ENCODE measurements at regions not wholly inside any gene's neighbourhood (a gene's known extent, or its start where the extent isn't known, plus 50 kb on each side); places are given as distances from the start of the nearest gene placed in this dataset.
"Not testable (repeated sequence)": the region's sequence is repeated elsewhere in the genome, so short reads cannot be mapped to it uniquely, and the experiment has no call there.

DNA sequence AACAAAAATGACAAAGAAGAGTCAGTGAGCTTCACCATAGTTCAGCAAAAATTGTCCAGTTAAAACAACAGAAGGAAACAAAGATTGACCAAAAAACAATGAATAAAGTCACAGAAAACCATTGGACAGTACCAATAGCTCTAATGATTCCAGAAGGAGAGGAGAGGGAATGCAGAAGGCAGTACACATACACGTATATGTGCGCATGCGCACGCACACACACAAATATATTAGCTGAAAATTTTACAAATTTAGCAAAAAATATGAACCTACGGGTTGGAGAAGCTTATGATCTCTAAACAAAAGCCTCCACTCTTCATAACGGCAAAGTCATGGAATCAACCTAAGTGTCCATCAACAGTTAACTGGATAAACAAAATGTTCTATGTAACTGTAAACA is 120.3 kb upstream of the MON1B start:
- no peak for DNase-seq

DNA sequence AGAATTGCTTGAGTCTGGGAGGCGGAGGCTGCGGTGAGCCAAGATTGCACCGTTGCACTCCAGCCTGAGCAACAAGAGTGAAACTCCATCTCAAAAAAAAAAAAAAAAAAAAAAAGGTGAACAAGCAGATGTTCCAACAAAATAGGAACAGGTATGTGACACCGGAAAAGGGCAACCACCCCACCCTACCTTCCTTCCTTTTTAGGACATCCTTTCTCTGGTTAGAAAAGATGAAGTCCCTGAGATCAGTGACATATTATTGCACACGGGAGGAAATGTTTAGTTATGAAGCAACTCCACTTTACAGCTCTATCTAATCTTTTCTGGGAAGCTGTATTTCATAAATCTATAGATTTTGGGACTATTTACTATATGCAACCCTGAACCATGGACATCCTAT is 114.2 kb upstream of the MON1B start:
- DNase-seq, result no peak

DNA sequence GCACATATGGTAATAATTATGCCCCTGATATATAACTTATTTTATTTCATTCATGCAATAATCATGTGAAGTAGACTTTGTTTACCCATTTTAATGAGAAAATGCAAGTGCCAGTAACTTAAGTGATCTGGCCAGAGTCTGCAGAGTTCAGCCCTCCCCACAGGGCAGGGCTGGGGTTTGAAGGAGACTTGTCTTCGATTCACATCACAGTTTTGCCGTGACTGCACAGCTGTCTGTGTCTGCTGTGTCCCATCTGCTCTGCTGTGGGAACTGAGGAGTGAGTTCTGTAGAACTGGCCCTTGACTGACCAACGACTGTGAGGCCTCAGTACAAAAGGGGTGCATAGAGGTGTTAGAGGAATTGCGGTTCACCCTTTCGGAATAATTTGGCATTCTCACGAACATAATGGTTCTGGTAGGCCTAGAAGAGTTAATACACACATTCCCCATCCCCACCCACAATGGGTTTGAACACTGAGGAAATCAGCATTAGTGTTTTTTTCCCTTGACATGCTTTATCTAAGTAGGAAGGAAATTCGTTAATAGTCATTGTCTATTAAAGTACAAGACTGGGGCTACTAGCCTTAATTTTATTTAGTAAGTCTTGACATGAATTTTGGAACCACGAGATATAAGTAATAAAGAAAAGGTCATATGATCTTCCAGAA is 113.6 kb upstream of the MON1B start:
- no peak for DNase-seq

DNA sequence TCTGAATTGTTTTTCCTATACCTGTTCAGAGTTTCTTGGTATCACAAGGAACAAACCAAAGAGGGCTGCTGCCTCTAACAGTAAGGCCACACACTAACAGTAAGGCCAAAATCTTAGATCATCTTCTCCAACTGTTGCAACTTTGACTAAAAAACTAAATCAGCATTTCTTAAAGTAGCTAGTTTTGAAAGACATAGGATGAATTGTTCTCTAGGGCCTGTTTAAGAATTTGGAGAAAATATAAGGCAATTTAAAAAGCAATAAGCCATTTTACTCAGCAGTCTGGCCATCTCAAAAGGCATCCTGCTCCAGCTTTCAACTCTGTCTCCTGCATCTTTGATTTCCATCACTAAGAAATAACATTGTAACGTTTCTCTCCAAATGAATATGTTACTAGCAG is 105.0 kb upstream of the MON1B start:
- DNase-seq, result no peak

DNA sequence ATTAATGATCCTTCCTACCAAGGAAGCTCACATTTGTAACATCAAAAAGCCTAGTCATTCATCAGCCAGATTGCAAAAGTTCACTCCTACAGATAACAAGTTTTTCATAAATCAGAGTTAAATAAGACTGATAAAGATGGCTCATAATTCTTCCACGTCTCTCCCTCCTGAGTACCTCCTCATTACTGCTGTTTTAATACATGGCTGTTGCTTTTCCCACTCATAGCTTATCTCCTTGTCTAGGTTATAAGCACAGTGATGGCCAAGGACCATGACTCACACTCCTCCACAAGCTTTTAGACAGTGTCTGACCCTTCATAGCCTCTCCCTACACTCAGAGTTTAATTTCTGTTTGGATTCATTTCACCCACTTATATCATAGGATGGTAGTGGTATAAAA is 100.9 kb upstream of the MON1B start:
- DNase-seq, result no peak

DNA sequence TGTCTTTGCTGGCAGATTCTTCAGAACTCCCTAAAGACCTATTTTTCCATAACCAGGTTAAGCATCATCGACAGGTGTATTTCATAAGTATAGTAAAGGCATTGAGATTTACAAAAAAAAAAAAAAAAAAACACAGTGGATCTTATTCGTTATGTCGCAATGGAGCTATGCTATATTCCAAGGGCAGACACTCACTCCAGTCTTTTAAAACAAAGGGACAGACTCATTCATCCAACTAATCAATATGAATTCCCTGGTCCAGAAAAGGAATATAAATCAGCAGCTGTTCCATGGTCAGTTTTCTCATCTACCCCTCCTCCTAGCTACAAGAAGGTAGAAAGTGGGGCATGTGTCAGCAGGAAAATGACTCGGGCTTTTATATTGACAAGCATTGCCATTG is 97.7 kb upstream of the MON1B start:
- DNase-seq, result no peak

DNA sequence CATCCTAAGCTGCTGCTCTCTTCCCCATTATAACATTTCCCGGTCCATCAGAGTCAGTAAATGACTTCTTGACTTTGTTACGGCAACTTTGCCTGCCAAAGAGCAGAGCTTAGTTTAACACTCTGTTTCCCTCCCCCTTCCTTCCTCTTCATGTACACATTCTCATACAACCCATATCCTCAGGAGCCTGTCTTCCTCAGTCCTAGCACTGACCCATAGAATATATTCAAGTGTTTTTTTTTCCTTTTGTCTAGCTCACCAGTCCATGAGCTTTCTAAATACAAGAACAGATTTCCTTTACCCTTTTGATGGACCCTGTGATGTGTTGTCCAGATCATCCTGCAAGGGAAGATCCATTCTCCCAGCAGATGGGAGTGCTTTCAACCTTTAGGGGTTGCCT is 97.0 kb upstream of the MON1B start:
- DNase-seq, result no peak

DNA sequence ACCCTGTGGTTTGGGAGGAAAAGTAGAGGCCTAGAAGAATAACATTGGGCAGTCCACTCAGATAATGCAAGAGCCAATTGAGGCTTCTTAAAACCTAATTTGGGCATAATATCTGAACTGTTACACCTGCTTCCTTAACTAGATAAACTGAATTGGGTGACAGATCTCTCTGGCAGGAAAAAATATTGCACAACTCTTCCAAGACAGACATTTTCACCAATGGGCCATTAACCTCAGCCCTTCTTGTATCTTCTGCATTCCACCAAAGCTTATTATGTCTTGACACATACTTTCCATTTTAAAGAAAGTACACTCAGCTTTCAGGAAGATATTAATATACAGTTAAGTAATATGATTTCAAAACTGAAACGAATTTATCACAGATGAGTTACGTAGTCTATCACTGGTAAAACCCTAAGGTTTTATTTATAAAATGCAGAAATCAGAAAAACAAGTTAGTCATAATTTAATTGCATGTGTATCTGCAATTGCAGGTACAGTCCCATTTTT is 79.9 kb upstream of the MON1B start:
- no peak for DNase-seq

DNA sequence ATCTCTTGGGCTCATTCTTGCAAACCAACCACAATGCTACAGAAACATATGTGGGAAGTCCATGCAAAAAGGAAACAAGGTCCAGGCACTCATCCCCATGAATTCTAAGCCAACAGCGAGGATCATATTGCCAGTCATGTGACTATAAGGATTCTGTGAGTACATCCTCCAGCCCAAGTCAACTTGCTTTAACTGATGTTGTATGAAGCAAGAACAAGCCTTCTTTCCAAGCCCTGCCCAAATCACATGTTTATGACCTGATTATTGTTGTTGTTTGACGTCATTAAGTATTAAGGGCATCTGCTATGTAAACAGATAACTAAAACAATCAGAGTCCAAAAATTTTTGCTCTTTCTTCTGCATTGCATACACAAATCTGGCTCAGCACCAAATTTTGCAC is 78.2 kb upstream of the MON1B start:
- no peak for DNase-seq

DNA sequence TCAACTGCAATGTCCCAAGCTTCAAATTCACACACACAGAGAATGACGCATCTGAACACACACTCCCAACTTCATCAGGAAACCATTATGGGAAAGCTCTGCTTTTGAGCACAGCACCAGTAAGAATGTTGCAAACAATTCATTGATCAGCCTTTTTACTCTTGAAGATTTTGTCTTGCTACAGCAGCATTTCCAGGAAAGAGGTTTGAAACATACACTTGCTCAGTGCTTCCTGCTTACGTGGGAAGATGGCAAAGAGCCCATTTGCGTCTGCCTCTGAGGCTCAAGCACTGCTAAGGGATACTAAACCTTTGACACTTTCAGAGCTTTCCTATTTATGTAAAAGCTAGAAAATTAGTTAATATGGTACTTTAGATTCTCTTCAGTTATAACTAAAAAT is 77.2 kb upstream of the MON1B start:
- peak; percentile 44 for DNase-seq

DNA sequence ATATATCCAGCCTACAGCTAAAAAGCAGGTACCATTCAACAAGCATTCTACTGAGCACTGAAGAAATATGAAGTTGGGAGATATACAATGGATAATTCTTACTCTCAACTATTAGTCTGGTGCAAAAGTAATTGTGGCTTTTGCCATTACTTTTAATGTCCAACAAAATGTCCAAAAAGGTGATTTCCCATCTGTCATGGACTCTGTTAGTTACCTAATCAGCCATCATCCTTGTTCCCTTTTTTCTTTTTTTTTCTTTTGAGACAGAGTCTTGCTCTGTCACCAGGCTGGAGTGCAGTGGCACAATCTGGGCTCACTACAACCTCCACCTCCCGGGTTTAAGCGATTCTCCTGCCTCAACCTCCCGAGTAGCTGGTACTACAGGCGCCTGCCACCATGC is 76.6 kb upstream of the MON1B start:
- not testable (repeated sequence) for DNase-seq

DNA sequence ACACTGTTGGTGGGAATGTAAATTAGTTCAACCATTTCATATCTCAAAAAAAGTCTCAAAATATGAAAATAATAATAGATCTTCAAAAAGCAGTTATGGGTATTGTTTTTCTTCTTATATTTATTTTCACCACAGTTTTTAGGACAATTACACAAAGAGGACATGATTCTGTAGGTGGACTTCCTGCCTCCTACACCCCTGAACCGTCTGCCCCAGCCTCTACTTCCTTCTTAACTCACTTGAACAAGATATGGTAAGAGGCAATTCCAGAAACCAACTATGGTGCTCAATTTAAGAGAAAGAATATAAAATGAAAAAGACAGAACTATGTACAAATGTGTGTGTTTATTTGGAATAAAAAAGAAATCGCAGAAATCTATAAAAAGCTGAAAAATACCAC is 74.1 kb upstream of the MON1B start:
- DNase-seq, result no peak

DNA sequence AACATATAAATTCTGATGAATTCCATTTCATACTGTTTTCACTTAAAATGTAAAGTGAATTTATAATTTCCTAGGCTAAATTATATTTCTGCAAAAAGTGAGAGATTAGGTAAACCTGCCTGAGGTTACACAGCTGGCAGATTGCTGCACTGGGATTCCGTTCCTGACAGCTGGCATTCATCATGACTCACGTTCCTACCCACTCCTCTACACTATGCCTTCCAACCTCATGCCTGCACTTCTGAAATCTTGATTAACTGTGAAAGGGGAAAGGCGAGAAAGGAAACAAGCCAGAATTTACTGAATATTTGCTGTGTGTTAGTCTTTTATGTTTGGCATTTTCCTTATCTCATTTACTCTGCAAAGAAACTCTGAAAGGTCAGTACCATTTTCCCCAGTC is 73.3 kb upstream of the MON1B start:
- no peak for DNase-seq

DNA sequence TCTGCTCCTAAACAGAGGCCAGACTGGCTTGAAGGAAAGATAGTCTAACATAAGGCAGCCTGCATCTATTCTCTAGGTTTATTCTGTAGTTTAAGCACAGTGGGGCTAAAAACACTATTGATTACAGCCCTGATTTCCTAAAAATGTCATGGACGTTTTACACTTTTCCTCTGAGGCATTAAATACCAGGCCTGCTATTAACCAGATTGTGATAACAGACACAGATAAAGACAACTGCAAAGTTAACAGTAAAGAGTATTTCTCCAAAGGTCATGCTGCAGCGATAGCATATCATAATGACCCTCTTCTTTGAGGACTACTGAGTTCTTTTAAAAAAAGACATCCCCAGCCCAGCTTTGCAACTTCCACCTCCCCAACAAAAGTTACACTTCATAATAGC is 59.6 kb upstream of the MON1B start:
- no peak for DNase-seq

DNA sequence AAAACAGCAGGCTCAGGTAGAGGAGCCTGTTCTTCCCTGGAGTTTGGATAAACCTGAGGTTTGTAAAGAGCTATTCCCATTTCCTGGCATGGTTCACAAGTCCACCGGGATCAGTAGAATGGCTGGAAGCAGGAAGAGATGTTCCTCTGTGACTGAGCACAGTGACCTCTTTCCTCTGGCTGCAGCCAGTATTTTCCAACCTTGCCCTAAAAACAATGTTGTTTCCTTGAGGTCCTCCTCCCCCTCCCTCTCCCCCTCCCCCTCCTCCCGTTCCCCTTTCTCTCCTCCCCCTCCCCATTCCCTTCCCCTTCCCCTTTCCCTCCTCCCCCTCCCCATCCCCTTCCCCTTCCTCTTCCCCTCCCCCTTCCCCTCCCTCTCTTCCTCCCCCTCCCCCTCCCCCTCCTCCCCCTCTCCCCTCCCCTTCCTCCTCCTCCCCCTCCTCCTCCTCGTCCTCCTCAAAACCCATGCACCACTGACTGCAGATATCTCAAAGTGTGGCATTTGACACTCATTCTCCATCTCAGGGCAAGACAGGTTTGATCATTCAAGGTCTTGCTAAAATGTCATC is 58.9 kb upstream of the MON1B start:
- no peak for DNase-seq

DNA sequence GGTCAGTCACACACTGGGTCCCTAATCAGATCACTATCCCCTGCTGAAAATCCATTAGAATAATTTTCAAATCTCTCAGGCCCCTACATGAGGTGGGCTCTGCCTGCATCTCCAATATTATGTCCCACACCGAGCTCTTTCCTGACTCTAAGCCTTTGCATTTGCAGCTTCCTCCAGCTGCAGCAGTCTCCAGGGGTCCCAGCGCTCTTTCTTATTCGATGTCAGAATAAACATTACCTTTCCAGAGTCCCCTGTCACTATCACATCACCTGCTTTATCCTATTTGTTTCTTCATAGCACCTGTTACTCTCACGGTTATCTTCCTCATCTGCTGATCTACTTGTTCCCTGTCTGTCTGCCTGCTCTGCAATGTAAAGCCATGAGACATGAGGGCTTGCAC is 57.3 kb upstream of the MON1B start:
- DNase-seq, result no peak

DNA sequence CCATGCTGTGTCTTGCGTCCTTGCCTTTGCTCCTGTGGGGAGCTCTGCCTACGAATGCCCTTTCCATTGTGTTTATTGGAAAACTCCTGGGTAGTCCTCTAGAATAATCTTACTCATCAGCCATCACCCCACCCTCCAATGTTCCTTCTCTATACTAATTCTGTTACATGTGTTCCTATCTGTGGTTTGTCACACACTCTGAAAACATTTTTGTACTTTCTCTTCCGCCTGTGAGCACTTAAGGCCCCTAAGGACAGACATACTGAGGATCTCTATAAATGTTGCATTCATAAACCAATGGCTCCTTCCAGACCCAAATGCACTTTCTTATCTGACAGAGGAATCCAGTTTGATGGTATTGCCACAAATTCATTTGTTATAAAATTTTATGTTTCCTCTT is 53.9 kb upstream of the MON1B start:
- no peak for DNase-seq
